ENCODE measurements at regions not wholly inside any gene's neighbourhood (a gene's known extent, or its start where the extent isn't known, plus 50 kb on each side); places are given as distances from the start of the nearest gene placed in this dataset.

DNA sequence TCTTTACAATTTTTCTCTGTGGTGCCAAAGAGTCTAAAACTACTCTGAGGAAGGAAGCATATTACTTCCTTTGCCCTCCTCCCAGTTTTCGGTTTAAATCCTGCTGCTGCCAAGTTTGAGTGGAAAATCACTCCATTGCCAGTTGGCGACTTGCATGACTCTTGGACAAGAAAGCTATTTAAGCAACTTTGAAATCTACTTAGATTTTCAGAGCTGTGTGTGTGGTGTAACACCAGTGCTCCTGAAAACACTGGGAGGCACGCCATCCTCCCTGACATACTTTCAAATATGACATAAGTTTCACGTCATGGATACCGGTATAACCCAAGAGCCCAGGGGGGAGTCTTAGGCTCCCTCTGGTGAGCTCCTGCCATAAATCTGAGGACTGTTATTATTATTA is 83.5 kb upstream of the RIOK2 start:
- DNase-seq (ENCODE audit: extremely low spot score in 2 of 2) = no peak
- intact Hi-C loops (cut with DNase I) = no loop called here
- H3K36me3 ChIP-seq = no peaks in the 10 kb centered on the region
- no peaks in the 10 kb centered on the region for H3K4me1 ChIP-seq
- H3K27ac ChIP-seq = no peak overlapping the region
- TF ChIP-seq, protein P1, sequence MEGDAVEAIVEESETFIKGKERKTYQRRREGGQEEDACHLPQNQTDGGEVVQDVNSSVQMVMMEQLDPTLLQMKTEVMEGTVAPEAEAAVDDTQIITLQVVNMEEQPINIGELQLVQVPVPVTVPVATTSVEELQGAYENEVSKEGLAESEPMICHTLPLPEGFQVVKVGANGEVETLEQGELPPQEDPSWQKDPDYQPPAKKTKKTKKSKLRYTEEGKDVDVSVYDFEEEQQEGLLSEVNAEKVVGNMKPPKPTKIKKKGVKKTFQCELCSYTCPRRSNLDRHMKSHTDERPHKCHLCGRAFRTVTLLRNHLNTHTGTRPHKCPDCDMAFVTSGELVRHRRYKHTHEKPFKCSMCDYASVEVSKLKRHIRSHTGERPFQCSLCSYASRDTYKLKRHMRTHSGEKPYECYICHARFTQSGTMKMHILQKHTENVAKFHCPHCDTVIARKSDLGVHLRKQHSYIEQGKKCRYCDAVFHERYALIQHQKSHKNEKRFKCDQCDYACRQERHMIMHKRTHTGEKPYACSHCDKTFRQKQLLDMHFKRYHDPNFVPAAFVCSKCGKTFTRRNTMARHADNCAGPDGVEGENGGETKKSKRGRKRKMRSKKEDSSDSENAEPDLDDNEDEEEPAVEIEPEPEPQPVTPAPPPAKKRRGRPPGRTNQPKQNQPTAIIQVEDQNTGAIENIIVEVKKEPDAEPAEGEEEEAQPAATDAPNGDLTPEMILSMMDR (IDR thresholded peaks at IDR 0.05) = no peak
- TF ChIP-seq POLR2AphosphoS5 (IDR thresholded peaks at IDR 0.05; ENCODE audit: insufficient read depth in 1 of 2, low read depth in 1 of 2) = no peak
- no peak for TF ChIP-seq POLR2A (IDR thresholded peaks at IDR 0.05)
- H3K9me3 ChIP-seq = no peaks in the 10 kb centered on the region
- H3K27me3 ChIP-seq = no peaks in the 10 kb centered on the region
- H3K4me3 ChIP-seq = no peak overlapping the region

DNA sequence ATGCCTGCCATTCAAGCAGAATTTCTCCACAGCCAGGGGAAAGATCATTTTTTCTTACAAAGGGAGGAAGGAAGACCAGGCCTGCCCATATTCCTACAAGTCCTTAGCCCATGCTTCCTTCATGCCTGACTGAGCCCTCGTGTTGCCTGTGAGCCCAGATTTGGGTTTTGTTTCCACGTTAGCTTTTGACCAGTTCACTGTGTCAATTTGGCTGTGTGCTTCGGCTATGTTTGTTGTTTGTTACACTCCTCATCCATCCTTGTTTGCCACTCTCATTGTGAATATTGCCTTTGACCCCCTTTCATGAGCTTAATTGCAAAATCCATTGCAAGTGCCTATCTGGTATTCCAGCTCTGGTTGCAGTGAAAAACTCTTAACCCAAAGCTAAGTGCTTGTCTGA is 84.7 kb upstream of the RIOK2 start:
- TF ChIP-seq, protein P1 (IDR thresholded peaks at IDR 0.05) = no peak
- TF ChIP-seq POLR2AphosphoS5 (IDR thresholded peaks at IDR 0.05; ENCODE audit: insufficient read depth in 1 of 2, low read depth in 1 of 2) (no peak), POLR2A (IDR thresholded peaks at IDR 0.05) (no peak)
- Histone ChIP-seq H3K27me3 (no peaks in the 10 kb centered on the region), H3K9me3 (no peaks in the 10 kb centered on the region), H3K36me3 (no peaks in the 10 kb centered on the region), H3K4me1 (no peaks in the 10 kb centered on the region), H3K27ac (no peak overlapping the region), H3K4me3 (no peak overlapping the region)
- intact Hi-C loops (cut with DNase I) = no loop called here
- DNase-seq (ENCODE audit: extremely low spot score in 2 of 2) = no peak

DNA sequence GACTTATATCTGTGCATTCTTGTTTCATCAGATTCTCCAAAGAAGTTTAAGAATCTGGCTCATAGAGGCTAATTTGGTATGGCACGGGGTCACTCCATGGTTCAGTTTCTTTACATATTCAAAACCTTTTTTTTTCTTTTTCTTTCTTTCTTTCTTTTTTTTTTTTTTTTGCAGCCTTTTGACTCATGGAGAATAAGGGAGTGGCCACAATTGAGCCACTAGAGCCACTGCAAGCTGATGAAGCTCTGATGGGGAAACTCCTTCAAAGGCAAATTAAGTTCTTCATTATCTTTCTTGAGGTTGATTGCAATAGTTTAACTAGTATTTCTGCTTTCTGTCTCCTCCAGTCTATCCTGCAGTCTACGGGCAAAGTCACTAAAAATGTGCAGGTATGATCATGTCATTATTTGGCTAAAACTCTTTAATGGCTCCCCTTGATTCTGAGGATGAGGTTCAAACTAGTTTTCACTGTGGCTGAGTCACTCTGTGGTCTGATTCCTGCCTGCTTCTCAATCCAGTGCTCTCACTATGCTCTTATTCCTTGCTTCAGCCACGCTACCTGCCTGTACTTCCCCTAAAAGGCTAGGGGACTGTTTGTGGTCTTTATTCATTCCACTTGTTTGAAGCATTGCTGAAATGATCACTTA is 93.5 kb upstream of the RIOK2 start:
- intact Hi-C loops (cut with DNase I) = no loop called here
- DNase-seq (ENCODE audit: extremely low spot score in 2 of 2) = no peak
- H3K4me3 ChIP-seq = no peak overlapping the region
- H3K27ac ChIP-seq = no peak overlapping the region
- no peaks in the 10 kb centered on the region for H3K27me3 ChIP-seq
- TF ChIP-seq POLR2A (IDR thresholded peaks at IDR 0.05) (no peak), POLR2AphosphoS5 (IDR thresholded peaks at IDR 0.05; ENCODE audit: insufficient read depth in 1 of 2, low read depth in 1 of 2) (no peak)
- TF ChIP-seq, protein P1 (IDR thresholded peaks at IDR 0.05) = no peak
- no peaks in the 10 kb centered on the region for H3K4me1 ChIP-seq
- no peaks in the 10 kb centered on the region for H3K36me3 ChIP-seq
- H3K9me3 ChIP-seq = no peaks in the 10 kb centered on the region

DNA sequence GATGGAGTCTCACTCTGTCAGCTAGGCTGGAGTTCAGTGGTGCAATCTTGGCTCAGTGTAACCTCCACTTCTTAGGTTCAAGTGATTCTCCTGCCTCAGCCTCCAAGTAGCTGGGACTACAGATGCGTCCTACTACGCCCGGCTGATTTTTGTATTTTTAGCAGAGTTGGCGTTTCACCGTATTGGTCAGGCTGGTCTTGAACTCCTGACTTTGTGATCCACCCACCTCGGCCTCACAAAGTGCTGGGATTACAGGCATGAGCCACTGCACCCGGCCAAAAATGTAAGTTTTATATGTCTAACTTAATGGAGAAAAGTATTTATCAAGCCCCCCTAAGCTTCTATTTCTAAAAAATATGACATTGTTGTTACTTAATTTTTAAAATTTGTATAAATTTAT is 98.2 kb upstream of the RIOK2 start:
- no peak for TF ChIP-seq POLR2AphosphoS5 (IDR thresholded peaks at IDR 0.05; ENCODE audit: insufficient read depth in 1 of 2, low read depth in 1 of 2)
- TF ChIP-seq, protein P1 (IDR thresholded peaks at IDR 0.05) = no peak
- no peak for TF ChIP-seq POLR2A (IDR thresholded peaks at IDR 0.05)
- H3K4me3 ChIP-seq = no peak overlapping the region
- H3K27me3 ChIP-seq = no peaks in the 10 kb centered on the region
- intact Hi-C loops (cut with DNase I) = no loop called here
- no peaks in the 10 kb centered on the region for H3K9me3 ChIP-seq
- no peak for DNase-seq (ENCODE audit: extremely low spot score in 2 of 2)
- H3K36me3 ChIP-seq = no peaks in the 10 kb centered on the region
- H3K4me1 ChIP-seq = no peaks in the 10 kb centered on the region
- H3K27ac ChIP-seq = no peak overlapping the region

DNA sequence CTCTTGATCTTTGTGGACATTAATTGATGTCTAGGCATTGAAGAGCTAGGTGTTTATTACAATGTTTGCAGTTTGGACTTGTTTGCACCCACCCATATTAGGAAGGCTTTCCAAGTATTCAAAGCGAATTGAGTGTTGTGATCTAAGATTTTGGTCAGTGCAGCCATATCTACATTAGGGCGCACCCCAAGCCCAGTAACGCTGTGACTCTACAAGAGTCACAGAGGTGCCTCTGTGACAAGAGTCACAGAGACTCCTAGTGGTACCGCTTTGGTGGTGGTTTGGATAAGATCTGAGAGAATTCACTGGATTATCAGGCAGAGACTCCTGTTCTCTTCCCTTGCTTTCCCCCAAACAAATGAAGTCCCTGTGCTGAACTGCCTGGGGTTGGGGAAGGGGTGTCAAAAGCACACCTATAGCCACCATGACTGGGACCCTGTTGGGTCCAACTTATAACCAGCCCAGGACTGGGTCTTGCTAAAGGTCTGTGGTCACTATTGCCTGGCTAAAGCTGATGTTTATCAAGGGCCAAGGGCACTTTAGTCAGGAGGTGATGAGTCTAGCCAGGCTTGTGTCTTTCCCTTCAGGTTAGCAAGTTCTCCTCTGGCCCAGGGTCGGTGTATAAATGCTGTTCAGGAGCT is 114.1 kb upstream of the RIOK2 start:
- H3K36me3 ChIP-seq = no peaks in the 10 kb centered on the region
- no peaks in the 10 kb centered on the region for H3K4me1 ChIP-seq
- DNase-seq (ENCODE audit: extremely low spot score in 2 of 2) = no peak
- no peak overlapping the region for H3K4me3 ChIP-seq
- H3K9me3 ChIP-seq = no peaks in the 10 kb centered on the region
- TF ChIP-seq POLR2AphosphoS5 (IDR thresholded peaks at IDR 0.05; ENCODE audit: insufficient read depth in 1 of 2, low read depth in 1 of 2) (no peak), POLR2A (IDR thresholded peaks at IDR 0.05) (no peak)
- TF ChIP-seq, protein P1 (IDR thresholded peaks at IDR 0.05) = no peak
- intact Hi-C loops (cut with DNase I) = no loop called here
- no peaks in the 10 kb centered on the region for H3K27me3 ChIP-seq
- no peak overlapping the region for H3K27ac ChIP-seq
